Adrenal gland (tissue), 9 donors: ENCODE measurements at regions not wholly inside any gene's neighbourhood (a gene's known extent, or its start where the extent isn't known, plus 50 kb on each side); places are given as distances from the start of the nearest gene placed in this dataset.

Experiments
- DNase-seq, 7 donors: peaks; one replicate each; pipeline ENCODE4 v3.0.0-alpha.2; 2019 to 2020
- H3K27ac ChIP-seq, 5 donors: fragments of 200-600 bp; sonication (generic) in 4 of 5; 1 replicate in 3 of 5; 2 replicates in 2 of 5; pipeline versions ENCODE4 v1.5.1 to v1.8.0; 2016 to 2020; ENCODE audit warnings: mild to moderate bottlenecking in 1 of 5
- H3K27me3 ChIP-seq: fragments of 200-600 bp; 2 replicates; pipeline ENCODE4 v1.8.0; 2021
- H3K36me3 ChIP-seq, 2 donors: fragments of 200-600 bp; replicated peaks in 1 of 2; 1 replicate in 1 of 2; 2 replicates in 1 of 2; pipeline versions ENCODE4 v1.5.1 to v1.8.0; 2018 to 2022
- H3K4me1 ChIP-seq, 2 donors: fragments of 200-600 bp; replicated peaks in 1 of 2; 1 replicate in 1 of 2; 2 replicates in 1 of 2; pipeline versions ENCODE4 v1.5.1 to v1.8.0; 2018 to 2021
- H3K4me3 ChIP-seq, 4 donors: fragments of 200-600 bp; sonication (generic) in 3 of 4; one replicate each; pipeline ENCODE4 v1.5.1; 2016 to 2018
- H3K9me3 ChIP-seq, 3 donors: fragments of 200-600 bp; sonication (generic) in 1 of 3; replicated peaks in 1 of 3; 1 replicate in 2 of 3; 2 replicates in 1 of 3; pipeline versions ENCODE4 v1.5.1 to v1.8.0; 2016 to 2021
- CTCF ChIP-seq, 6 experiments: fragments of 450-650 bp in 4 of 6; fragments of 200-600 bp in 2 of 6; sonication (generic) in 1 of 6; IDR thresholded peaks; 1 replicate in 5 of 6; 2 replicates in 1 of 6; pipeline versions ENCODE4 v1.5.1 to v1.8.0; 2016 to 2021; ENCODE audit warnings: antibody characterized with exemption in 6 of 6, mild to moderate bottlenecking in 2 of 6, moderate library complexity in 1 of 6
- POLR2A ChIP-seq, 2 donors: fragments of 450-650 bp; IDR thresholded peaks; one replicate each; pipeline ENCODE4 v1.6.1; 2017; ENCODE audit warnings: antibody characterized with exemption in 2 of 2, mild to moderate bottlenecking in 2 of 2, moderate library complexity in 1 of 2
- WGBS, 4 donors: extraction: QIAGEN DNeasy Blood & Tissue Kit in 2 of 4; methylation state at CpG; one replicate each; pipeline versions ENCODE4 v1.1.5 to v1.1.7; 2013 to 2017; 5-methylcytosine and 5-hydroxymethylcytosine counted together
- intact Hi-C, 2 donors: fragments of 100-400 bp; cut with DNase I; formaldehyde crosslinking; loops; one replicate each; pipeline versions ENCODE4 v1.14.1 to v1.15.0; 2022 to 2023
- donor health status: healthy with polysubstance abuse.
- donor health status: Bipolar disorder and iron deficiency.
- donor health status: DM: yes; HTN: yes; CAD: no.
- donor health status: DM: no; HTN: no; CAD: no.
- donor health status: DM: no; HTN: no; CAD: no.

DNA sequence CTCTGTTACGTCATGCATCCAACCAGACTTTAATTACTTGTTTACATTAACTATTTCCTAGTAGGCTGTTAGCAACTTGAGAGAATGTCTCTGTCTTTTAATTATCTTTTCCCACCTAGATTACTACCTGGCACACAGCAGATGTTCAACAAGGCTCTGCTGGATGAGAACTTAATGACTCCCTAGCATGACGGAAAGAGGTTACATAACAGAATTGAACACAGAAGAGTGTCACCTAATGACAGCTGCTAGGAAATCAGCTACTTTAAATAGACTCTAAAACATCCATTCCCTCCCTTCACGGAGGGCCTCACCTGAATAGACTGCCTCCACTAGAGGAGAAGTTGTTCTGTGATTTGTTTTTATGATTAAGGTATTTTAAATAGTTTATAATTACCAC is 110.8 kb downstream of the TEX29 start:
- intact Hi-C loops: no loop called here
- no peak overlapping the region for H3K4me3 ChIP-seq
- H3K27me3 ChIP-seq: no peaks in the 10 kb centered on the region
- DNase-seq: no peak
- TF ChIP-seq POLR2A (IDR thresholded peaks at IDR 0.05) (no peak), CTCF (IDR thresholded peaks at IDR 0.05) (no peak)
- no peaks in the 10 kb centered on the region for H3K36me3 ChIP-seq
- 55 to 71% (median 66%) methylated on average over 3 of the region's 3 CpGs for WGBS, 4 donors
- no peak overlapping the region for H3K27ac ChIP-seq
- H3K4me1 ChIP-seq: no peaks in the 10 kb centered on the region
- no peaks in the 10 kb centered on the region for H3K9me3 ChIP-seq

DNA sequence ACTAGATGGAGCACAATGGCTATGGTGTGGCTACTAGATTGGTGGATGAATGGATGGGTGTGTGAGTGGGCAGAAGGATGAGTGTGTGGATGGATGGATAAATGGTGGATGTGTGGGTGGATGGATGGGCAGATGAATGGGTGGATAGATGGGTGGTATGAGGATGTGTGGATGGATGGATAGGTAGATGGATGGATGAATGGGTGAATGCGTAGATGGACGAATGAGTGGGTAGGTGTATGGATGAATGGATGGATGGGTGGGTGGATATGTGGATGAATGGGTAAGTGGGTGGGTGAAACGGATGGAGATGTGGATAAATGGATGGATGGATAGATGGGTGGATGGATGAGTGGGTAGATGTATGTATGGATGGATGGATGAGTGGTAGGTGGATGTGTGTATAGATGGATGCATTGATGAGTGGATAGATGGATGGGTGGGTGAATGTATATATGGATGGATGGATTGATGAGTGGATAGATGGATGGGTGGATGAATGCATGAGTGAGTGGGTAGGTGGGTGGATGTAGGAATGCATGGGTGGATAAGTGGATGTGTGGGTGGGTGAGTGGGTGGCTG is 114.2 kb downstream of the TEX29 start:
- Histone ChIP-seq H3K4me3 (no peak overlapping the region), H3K27ac (no peak overlapping the region), H3K9me3 (no peaks in the 10 kb centered on the region), H3K4me1 (no peaks in the 10 kb centered on the region), H3K27me3 (no peaks in the 10 kb centered on the region), H3K36me3 (no peaks in the 10 kb centered on the region)
- no peak for DNase-seq
- intact Hi-C loops: no loop called here
- TF ChIP-seq POLR2A (IDR thresholded peaks at IDR 0.05): no peak
- no peak for TF ChIP-seq CTCF (IDR thresholded peaks at IDR 0.05)
- WGBS, 4 donors: 47 to 79% (median 61%) methylated on average over 3 of the region's 3 CpGs

DNA sequence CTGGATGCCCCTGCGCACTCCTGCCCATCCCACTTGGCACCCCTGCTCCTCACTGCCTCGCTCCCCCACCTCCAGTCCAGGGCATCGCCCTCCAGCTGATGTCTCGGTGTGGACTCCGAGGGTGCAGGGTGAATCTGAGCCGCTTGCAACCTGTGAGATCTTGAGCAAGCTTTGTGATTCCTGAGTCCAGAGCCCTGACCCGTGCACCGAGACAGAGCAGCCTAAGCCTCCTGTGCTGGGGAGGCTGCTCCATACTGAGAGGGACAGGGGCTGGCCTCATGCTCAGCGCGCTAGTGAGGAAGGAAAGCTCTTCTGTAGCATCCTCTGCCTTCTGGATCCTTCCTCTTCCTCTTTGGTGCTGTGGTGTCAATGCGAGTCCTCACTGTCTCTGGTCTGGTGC is 116.0 kb downstream of the TEX29 start:
- no peaks in the 10 kb centered on the region for H3K9me3 ChIP-seq
- H3K27ac ChIP-seq: no peak overlapping the region

DNA sequence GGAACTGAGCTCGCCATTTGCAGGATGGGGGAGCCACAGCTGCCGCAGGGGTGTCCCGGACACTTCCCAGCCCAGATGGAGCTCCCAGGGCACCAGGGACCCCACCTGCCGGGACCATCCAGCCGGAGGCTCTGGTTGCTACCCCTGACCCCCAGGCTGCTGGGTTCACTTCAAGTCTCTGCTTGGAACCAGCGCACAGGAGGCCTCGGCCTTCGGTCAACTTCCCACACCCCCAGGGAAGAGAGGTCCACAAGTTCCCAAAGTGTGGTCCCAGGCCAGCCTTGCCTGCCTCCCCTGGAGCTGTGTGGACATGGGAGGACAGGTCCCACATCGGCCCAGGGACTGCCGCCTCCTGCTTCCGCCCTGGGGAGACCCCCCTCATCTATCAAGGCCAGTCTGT is 117.0 kb downstream of the TEX29 start:
- no peak for TF ChIP-seq POLR2A (IDR thresholded peaks at IDR 0.05)
- no peak for TF ChIP-seq CTCF (IDR thresholded peaks at IDR 0.05)
- Histone ChIP-seq H3K27ac (no peak overlapping the region), H3K27me3 (no peaks in the 10 kb centered on the region), H3K36me3 (no peaks in the 10 kb centered on the region), H3K4me3 (no peak overlapping the region), H3K4me1 (no peaks in the 10 kb centered on the region), H3K9me3 (no peaks in the 10 kb centered on the region)
- intact Hi-C loops: no loop called here
- no peak for DNase-seq
- WGBS, 4 donors: 88 to 100% (median 92%) methylated on average over 1 to 11 of the region's 11 CpGs

More for the DNA sequence above, 116.0 kb downstream of the TEX29 start:
- intact Hi-C loops: no loop called here
- DNase-seq: no peak
- H3K4me1 ChIP-seq: no peaks in the 10 kb centered on the region
- WGBS, 4 donors: 80 to 89% (median 83%) methylated on average over 10 to 11 of the region's 11 CpGs
- H3K36me3 ChIP-seq: no peaks in the 10 kb centered on the region
- TF ChIP-seq POLR2A (IDR thresholded peaks at IDR 0.05) (no peak), CTCF (IDR thresholded peaks at IDR 0.05) (no peak)
- no peaks in the 10 kb centered on the region for H3K27me3 ChIP-seq
- no peak overlapping the region for H3K4me3 ChIP-seq
